Glomerular endothelial cell (primary cell): ENCODE measurements at regions not wholly inside any gene's neighbourhood (a gene's known extent, or its start where the extent isn't known, plus 50 kb on each side); places are given as distances from the start of the nearest gene placed in this dataset.

ENCODE experiments used
- DNase-seq: peaks from one replicate; pipeline ENCODE4 v3.0.0-alpha.2; 2011; ENCODE audit warnings: low read depth, low spot score; ENCODE audit errors: extremely low read depth

DNA sequence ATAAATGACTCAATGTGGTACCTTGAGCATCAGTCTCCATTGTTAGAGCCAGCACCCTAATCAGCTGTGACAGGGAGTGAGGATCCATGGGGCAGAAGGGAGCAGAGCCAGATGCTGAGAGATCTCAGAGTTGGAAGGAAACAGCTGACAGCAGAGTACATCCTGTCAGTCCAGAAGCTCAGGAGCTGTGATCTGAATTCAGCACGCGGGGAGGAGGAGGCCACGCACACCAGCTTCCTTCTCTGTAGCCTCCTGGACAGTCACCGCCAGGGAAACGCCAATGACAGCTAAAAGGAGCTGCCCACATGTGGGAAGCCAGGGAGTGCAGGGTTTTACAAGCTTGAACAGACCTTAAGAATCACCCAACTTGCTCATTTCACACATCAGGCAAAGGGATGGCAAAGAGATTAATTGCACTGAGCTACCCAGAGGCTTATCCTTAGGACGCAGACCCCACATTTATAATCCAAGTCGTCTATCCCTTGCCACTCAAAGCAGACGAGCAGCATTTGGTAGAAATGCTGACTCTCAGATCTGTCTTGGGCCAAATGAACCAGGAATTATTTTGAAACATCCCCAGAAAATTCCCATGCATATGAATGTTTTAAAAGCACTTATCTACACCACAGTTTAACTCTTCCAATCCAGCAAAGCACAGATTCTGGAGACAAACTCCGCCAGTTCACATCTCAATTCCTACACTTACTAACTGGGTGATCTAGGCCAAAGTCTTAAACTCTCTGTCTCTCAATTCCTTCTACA, 322.6 kb upstream of the TMTC1 start:
- DNase-seq: no peak

DNA sequence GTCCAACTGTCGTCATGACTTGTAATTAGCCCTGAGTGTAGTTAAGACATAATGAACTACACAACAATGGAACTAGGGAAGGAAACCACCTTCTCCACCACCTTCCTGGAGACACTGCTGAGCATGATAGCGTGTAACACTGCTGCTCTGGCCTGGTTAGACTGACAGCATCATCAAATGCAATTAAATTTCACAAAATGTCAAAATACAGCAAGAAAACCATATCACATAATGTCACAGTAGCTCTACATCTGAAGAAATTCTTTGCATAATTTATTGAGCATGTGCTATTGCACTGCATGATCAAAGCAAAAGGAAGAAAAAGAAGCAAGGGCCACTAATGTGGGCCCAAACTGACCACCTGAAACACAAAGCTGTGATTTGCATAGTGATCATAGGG, 321.8 kb upstream of the TMTC1 start:
- DNase-seq: no peak

DNA sequence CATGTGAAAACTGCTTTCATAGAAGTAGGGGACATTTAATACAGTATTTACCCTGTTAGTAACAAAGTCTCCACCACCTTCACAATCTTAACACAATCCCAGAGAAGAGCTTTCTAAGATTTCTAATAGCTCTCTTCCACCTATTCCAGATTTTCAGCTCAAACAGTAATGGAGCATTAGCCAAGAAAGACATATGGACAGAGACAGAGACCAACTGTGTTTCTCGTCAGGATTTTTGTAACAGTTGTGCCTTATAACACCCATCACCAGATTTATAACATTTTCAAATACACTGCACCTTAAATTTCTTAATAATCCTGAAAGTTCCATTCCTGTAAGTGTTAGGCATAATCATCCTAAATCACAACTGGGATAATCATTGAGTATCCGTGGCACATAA, 321.2 kb upstream of the TMTC1 start:
- DNase-seq: no peak

DNA sequence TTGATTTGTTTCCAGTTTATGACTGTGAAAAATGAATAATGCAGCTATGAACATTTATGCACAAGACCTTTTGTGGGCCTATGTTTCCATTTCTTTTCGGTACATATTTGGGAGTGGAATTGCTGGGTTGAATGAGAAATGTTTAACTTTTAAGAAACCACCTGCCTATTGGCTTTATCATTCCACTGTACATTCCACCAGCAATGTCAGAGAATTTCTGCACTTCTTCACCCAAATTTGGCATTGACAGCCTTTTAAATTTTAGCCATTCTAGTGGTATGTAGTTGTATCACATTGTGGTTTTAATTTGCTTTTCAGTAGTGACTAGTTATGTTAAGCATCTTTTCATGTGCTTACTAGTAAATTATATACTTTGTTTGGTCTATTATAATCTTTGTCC, 317.0 kb upstream of the TMTC1 start:
- no peak for DNase-seq

DNA sequence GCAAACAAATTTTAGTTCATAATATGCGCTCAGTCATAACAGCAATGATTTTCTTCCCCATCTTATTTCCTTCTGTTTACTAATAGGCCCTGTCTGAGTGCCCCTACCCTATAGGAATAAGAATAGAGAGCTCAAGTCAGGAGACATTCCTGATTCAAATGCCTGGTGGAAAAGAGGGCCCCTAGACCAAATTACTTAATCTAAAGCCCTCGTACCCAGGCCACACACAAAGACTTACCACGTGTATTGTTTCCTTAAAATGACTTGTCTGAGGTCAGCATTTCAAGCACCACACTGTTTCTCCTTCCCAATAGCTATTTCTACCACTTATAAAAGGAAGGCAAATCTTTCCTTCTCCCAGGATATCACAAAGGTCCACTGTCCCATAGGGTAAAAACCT, 314.9 kb upstream of the TMTC1 start:
- no peak for DNase-seq

DNA sequence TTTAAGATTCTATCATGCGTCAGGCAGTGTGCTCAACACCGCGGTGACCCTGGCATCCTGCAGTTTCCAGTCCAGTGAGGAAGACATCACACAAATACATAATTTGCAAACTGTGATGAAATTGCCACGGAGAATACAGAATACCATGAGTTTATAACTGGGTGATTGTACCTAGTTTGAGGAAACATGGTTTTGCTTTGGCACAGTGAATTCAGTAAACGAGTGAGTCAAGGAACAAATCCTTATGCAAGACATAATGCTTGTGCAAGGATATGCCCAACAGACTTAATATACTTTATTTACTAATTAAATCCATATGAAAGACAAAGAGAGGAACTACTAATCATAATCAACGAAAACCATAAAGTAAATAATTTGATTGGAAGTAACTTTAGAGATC, 311.8 kb upstream of the TMTC1 start:
- DNase-seq: no peak

DNA sequence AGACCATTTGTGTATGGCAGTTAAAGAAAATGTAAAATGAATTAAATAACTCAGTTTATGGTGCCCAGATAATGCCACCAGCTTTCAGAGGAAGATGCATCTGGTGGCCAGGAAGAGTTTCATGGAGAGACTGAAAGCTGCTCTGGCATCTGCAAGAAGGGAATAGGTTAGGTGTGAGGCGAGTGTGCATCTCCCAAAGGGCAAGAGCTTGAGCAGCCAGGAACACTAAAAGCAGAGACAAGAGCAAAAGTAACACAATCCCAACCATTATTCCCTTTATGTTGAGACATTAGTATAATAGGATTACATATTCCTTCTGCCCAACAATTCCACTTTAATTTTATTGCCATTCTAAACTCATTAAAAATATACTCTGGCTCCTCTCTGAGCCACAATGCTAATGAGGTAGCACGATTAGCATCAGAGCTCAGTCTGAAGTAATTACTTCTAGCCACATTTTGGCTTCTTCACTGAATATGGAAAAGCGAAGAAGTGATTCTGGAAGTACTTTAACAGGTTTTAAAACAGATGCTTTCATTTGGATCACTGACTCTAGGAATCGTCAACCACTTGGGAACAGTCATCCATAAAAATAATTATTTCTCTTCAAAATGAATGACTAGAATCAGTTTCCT, 309.4 kb upstream of the TMTC1 start:
- no peak for DNase-seq

DNA sequence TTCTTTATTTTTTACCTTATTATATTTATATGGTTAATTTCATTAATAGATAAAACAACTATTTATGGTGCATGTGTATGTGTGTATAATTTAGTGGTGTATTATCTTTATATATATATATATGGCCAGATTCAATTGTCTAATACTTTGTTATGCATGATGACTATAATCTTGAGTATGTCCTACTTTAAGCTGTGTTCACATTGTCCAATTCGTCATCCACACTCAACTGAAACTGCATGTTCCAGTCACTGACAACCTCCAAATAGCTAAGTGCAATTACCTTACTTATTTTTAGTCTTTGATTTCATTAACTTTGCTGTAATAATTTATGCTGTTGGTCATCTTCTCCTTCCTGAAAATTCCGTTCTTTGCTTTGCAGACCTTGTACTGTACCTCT, 306.5 kb upstream of the TMTC1 start:
- DNase-seq: no peak

DNA sequence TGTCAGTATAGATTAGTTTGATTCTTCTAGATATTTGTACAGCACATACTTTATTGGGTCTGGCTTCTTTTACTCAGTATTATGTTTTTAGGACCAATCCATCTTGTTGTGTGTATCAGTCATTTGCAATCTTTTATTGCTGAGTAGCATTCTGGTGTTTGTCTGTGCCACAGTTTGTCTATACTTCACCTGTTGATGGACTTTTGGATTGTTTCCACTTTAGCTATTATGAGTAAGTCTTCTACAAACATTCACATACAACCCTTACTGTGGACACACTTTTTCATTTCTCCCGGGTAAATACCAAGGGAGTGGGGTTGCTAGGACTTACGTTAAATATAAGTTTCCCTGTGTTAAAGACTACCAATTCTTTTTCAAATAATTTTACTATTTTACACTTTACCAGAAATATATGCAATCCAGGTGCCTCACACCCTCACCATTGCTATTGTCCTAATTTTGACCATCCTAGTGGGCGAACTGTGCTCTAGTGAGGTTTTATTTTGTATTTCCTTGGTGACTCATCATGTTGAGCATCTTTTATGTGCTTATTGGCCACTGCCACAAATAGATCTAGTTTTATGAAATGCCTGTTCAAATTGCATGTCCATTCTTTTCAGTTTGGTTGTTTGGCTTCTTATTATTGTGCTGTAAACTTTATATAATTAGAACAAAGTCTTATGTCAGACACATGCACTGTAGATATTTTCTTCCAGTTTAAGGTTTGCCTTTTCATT, 304.7 kb upstream of the TMTC1 start:
- no peak for DNase-seq

DNA sequence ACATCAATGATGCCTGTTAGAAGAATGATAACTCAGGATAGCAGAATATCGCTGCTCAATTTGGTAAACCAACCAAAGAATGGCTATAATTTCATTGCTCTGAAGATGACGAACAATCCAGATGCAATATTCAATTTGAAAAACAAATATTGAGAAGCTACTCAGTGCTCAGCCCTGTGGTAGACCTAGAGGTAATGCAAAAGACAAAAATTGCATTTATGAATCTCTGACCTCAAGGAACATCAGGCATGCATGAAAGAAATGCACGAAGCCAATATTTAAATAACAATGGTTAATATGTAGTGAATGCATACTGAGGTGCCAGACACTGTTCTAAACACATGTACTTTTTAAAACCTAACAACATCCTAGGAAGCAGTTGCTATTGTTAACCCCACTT, 298.6 kb upstream of the TMTC1 start:
- DNase-seq: no peak

DNA sequence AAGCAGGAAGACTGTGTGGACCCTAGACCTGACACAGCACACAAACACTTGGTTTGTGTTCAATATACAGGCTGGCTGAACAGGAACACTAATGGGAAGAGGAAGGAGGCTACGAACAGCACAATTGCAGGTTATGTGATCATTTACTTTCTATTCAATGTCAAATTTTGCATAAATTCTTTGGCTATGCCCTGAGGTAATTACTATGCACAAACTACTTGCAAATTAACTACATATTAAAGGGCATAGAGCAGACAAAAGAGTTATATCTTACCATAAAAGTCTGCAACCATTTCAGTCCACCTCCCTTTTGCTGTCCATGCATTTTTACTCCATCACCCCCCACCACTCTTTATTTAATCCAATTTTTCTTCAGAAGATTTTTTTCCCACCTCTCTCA, 291.2 kb upstream of the TMTC1 start:
- DNase-seq: no peak

DNA sequence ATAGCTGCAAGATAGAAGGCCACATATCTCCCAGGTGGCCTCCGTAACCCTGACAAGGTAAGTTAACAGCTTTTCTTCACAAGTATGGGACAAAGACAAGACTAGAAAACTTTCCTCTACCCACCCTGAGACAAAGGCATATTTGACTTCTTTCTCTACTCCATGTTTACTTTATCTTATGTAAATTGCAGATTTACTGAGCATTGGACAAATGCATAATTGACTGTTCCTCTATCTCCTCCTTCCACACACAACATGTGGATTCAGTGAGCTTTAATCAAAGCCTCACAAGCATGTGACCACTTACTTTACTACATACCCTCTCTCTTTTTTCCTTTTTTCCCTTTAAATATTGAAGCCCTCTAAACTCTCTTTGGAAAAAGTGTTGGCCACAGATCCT, 289.1 kb upstream of the TMTC1 start:
- no peak for DNase-seq

DNA sequence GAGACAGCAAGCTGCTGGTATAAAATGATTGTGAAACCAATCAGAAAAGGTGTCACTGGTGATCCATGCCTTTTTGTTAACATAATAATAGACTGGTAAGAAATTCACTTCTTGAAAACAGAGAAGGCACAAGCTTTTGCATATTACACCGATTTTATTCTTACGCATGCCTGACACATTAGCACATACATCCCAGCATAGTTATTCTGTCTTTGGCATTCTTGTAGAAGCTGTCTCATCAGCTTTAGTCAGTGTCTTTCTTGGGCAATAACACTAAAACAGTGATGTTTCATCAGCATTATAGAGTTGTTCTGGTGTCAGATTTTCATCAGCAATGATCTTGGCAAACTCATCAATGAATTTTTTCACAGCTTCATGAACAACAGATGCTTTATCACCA, 283.4 kb upstream of the TMTC1 start:
- DNase-seq: no peak

DNA sequence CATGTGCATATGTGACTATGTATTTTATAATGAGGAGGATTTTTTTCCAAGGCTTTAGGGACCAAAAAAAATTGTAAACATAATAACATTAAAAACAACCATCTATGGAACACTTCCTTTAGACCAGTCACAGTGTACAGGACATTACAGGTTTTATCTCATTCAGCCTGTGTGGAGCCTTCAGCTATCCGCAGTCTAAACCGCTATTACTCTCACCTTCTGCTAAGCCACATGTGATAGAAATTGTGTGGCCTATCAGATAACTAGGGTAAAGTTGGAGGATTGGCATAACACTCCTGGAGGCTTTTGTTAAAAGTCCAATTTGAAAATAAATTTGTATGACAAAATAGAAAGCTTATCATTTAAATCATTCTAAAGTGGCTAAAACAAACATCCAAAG, 281.2 kb upstream of the TMTC1 start:
- no peak for DNase-seq

DNA sequence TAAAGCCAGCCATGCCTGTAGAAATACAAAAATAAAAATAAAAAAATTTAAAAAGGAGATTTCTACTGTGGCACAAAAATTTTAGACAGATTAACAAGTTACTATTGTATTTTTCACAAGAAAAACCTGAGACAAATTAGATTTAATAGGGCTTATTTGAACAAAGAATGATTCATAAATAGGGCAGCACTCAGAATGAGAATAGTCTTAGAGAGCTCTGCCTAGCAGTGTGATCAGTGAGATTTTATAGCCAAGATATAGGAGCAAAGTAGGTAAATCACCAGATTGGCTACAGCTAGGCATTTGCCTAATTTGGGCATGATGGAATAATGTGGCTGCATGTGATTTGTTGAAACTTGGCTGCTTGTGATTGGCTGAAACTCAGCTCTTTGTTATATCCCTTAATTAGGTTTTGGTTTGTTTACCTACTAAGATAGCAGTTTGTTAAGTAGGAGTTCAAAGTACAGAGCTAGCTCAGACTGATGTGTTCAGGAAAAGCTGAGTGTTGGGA, 279.7 kb upstream of the TMTC1 start:
- no peak for DNase-seq

DNA sequence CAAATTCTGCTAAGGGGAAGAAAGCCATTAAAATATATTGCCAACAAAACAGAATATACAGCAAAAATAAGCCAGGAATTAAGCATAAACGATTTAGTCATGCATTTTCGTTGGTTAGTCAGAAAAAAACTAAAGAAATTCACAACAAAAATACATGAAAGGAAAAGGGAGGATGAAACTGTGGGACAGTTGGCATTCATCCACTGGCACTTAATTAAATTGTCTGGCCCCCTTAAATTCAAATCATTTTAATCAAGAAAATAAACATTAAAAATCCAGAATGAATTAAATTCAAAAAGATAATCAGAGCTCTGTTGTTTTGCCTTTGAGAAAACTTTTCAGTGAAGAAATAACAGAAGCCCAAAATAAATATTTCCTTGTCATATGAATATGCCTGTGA, 264.6 kb upstream of the TMTC1 start:
- DNase-seq: no peak

DNA sequence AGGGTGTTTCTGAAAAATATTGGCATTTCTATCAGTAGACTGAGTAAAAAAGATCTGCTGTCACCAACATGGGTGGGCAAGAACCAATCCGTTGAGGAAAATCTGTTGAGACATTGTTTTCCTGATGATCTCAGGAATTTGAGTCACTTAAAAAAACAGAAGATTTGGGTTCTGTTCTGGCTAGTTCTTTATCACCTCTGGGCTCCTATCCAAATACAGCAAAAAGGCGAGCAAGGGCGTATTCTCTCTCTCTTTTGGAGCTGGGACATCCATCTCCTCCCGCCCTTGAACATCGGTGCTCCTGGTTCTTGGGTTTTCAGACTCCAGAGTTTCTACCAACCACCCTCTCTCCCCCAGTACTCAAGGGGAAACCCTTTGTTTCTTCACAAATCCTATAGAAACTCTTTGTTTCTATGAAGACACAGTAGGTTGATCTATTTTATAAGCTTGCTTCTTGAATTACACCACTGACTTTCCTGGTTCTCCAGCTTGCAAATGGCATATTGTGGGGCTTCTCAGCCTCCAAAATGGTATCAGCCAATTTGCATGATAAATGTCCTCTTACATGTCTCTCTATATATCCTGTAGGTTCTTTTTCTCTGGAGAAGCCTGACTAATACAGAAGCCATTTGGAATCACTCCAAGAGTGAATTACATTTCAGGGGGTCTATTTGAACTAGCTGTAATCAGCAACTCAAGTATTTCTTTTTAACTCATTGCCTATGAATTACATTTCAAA, 263.9 kb upstream of the TMTC1 start:
- peak; percentile 25 for DNase-seq

DNA sequence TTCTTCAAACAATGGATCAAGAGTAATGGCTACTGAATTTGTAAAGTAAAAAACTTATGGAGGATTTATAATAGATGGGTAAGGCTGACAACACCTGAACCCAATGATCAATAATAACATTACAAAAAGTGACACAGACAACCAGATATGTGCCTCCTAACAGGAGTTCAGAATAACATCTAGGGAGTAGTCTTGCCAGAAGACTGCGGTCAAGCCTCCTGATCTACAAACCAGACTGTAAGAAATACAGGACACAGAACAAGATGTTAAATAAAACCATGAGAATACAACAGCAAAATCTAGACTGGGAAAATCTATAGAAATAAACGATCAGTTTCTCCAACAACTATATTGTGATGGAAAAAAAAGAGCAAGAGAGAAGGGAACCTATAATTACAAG, 262.6 kb upstream of the TMTC1 start:
- DNase-seq: no peak

DNA sequence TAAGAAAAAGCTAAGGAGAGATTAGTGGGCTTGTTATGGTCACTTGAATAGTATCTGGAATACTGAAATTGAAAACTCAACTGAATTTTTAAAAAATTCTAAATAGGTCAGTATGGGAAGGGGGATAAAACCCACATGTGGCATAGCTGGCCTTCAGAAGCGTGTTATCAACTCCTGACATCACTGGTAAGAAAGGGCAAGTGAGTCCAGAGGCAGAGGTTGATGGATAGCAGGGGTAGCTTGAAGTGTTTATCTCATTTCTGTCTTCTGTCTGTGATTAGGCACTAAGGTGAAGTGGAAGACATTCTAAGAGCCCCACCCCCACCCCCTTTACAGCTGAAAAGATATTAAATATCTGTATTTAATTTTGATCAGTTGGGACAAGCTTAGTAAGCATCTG, 261.4 kb upstream of the TMTC1 start:
- no peak for DNase-seq

DNA sequence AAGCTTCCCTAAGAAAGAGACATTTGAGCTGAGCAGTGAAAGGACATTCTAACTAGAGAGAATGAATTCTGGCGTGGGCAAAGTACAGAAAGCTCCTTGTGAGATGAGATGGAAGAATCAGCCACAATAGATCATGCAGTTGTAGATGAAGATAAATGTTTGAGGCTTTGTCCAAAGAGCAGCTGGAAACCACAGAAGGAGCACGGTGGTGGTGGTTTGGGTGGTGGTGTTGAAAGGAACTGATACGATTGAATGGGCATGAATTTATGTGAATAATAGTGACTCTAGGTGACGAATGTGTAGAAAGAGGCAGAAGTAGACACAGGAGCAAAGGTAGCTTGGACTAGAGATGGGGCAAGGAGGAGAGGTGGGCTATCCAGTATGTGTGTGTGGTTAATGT, 260.5 kb upstream of the TMTC1 start:
- no peak for DNase-seq

DNA sequence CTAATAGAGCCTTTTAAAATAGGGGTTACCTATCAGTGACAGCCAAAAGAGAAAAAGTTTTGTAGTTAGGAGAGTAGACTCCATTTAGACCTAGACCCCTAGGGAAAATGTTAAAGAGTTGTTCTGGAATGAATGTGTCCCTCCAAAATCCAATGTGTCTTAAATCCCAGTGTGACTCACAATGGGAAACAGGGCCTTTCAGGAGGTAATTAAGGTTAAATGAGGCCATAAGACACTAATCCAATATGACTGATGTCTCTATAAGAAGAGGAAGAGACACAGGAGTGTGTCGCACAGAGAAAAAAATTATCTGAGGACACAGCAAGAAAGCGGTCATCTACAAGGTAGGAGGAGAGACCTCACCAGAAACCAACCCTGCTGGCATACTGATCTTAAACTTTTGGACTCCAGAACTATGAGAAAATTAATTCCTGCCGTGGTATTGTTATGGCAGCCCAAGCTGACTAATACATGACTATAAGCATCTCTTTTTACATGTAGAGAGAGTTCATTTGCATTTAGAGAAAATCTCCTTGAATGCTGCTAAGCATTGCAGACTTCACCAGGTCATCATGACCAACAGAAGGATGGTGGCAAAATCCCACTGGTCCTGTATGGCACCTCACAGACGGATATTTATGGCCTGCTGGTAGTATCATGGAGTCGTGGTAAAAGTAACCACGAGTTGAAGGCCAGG, 259.6 kb upstream of the TMTC1 start:
- DNase-seq: no peak
